ENCODE measurements at regions not wholly inside any gene's neighbourhood (a gene's known extent, or its start where the extent isn't known, plus 50 kb on each side); places are given as distances from the start of the nearest gene placed in this dataset.

DNA sequence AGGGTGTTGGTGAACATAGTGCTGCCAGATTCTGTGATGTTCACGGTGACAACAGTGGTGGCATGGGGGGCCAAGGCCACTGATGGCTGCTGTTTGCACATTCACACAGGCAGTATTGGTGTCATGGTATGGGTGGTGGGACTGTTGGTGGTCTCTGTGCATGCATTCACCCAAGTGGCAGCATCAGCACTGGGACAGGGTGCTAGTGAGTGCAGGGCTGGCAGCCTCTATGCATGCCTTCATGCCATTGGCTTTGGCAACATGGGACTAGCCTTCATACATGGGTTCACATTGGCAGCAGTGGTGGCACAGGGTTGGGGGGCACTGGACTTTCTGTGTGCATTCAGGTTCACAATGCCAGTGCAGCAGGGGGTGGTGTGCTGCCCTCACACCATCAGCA lies 489.7 kb upstream of the FGF16 start:
- no peak for TF ChIP-seq FOXP2 (optimal IDR thresholded peaks at IDR 0.05; ENCODE audit: control extremely low read depth, extremely low read length, insufficient read depth)
- no peak for TF ChIP-seq EZH2 (IDR thresholded peaks at IDR 0.05)
- no peak for TF ChIP-seq POLR2AphosphoS5 (IDR thresholded peaks at IDR 0.05; ENCODE audit: borderline replicate concordance, low read depth, low read length)
- H3K4me3 ChIP-seq: no peak overlapping the region
- no peak overlapping the region for H3K9ac ChIP-seq (ENCODE audit: insufficient read length)
- no peak for DNase-seq (ENCODE audit: low read depth, low spot score)
- H3K36me3 ChIP-seq (ENCODE audit: insufficient read depth, low read length): no peaks in the 10 kb centered on the region
- H3K9me3 ChIP-seq (ENCODE audit: low read depth, low read length): no peaks in the 10 kb centered on the region
- no peak overlapping the region for H3K27ac ChIP-seq

GRCh38 chrX:76971393-76972376 lies 475.5 kb upstream of the FGF16 start:
- H3K9me3 ChIP-seq (ENCODE audit: low read depth, low read length): no peaks in the 10 kb centered on the region
- no peak overlapping the region for H3K27ac ChIP-seq
- H3K4me3 ChIP-seq: no peak overlapping the region
- no peaks in the 10 kb centered on the region for H3K36me3 ChIP-seq (ENCODE audit: insufficient read depth, low read length)
- TF ChIP-seq FOXP2 (optimal IDR thresholded peaks at IDR 0.05; ENCODE audit: control extremely low read depth, extremely low read length, insufficient read depth): no peak
- no peak for TF ChIP-seq EZH2 (IDR thresholded peaks at IDR 0.05)
- TF ChIP-seq POLR2AphosphoS5 (IDR thresholded peaks at IDR 0.05; ENCODE audit: borderline replicate concordance, low read depth, low read length): no peak
- no peak for DNase-seq (ENCODE audit: low read depth, low spot score)
- no peak overlapping the region for H3K9ac ChIP-seq (ENCODE audit: insufficient read length)

DNA sequence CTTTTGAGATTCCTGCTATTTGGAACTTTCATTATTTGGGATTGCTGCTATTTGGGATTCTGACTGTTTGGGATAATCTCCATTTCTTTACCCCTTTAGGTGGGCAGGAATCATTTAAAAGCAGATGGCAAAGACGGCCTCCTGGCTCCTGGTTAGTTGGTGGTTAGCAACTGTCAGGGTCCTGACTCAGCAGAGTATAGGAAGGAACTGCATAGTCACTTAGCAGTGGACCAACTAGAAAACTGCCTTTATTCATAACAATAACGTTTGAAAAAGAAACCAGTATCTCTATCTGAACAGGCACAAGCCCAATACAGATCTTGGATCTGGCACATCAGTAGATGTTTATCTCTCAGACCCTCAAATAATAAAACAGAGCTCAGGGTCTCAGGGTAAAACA lies 469.7 kb upstream of the FGF16 start:
- no peak for DNase-seq (ENCODE audit: low read depth, low spot score)
- TF ChIP-seq POLR2AphosphoS5 (IDR thresholded peaks at IDR 0.05; ENCODE audit: borderline replicate concordance, low read depth, low read length) (no peak), FOXP2 (optimal IDR thresholded peaks at IDR 0.05; ENCODE audit: control extremely low read depth, extremely low read length, insufficient read depth) (no peak), EZH2 (IDR thresholded peaks at IDR 0.05) (no peak)

GRCh38 chrX:76987381-76987780 lies 459.8 kb upstream of the FGF16 start:
- TF ChIP-seq POLR2AphosphoS5 (IDR thresholded peaks at IDR 0.05; ENCODE audit: borderline replicate concordance, low read depth, low read length) (no peak), EZH2 (IDR thresholded peaks at IDR 0.05) (no peak), FOXP2 (optimal IDR thresholded peaks at IDR 0.05; ENCODE audit: control extremely low read depth, extremely low read length, insufficient read depth) (no peak)
- no peaks in the 10 kb centered on the region for H3K36me3 ChIP-seq (ENCODE audit: insufficient read depth, low read length)
- no peak for DNase-seq (ENCODE audit: low read depth, low spot score)
- no peak overlapping the region for H3K9ac ChIP-seq (ENCODE audit: insufficient read length)
- peaks cover 3% of the 10 kb centered on the region; the same call in 1 of the 2 replicates for H3K9me3 ChIP-seq (ENCODE audit: low read depth, low read length)
- H3K4me3 ChIP-seq: no peak overlapping the region
- no peak overlapping the region for H3K27ac ChIP-seq

More for the DNA sequence above, 469.7 kb upstream of the FGF16 start:
- no peak overlapping the region for H3K9ac ChIP-seq (ENCODE audit: insufficient read length)
- no peak overlapping the region for H3K27ac ChIP-seq
- no peak overlapping the region for H3K4me3 ChIP-seq
- no peaks in the 10 kb centered on the region for H3K9me3 ChIP-seq (ENCODE audit: low read depth, low read length)
- no peaks in the 10 kb centered on the region for H3K36me3 ChIP-seq (ENCODE audit: insufficient read depth, low read length)

DNA sequence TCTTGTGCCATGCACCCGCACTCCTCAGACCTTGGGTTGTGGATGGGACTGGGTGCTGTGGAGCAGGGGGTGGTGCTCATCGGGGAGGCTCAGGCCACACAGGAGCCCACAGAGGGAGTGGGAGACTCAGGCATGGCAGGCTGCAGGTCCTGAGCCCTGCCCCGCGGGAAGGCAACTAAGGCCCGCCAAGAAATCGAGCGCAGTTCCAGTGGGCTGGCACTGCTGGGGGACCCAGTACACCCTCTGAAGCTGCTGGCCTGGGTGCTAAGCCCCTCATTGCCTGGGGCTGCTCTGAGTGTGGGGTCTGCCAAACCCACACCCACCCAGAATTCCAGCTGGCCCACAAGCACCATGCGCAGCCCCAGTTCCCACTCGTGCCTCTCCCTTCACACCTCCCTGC lies 450.5 kb upstream of the FGF16 start:
- no peak overlapping the region for H3K9ac ChIP-seq (ENCODE audit: insufficient read length)

DNA sequence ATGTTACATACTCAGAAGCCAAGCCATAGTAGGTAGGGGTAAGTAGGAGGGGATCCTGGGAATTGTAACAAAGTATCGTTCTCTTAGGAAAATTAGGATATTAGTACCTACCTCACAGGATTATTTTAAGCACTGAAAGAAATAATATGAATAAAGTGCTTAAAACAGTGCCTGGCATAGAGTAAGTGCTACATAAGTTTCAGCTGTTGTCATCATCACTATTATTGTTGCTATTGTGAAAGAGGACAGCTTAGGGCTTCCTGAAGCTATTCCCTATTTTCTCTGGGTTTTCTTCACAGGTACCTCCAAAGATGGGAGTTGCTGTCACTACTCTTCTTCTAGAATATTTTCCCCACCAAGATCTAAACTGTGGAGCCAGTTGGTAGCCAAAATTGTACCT lies 443.7 kb upstream of the FGF16 start:
- Histone ChIP-seq H3K27ac (no peak overlapping the region), H3K9ac (ENCODE audit: insufficient read length) (no peak overlapping the region), H3K4me3 (no peak overlapping the region), H3K36me3 (ENCODE audit: insufficient read depth, low read length) (no peaks in the 10 kb centered on the region), H3K9me3 (ENCODE audit: low read depth, low read length) (no peaks in the 10 kb centered on the region)
- DNase-seq (ENCODE audit: low read depth, low spot score): no peak
- TF ChIP-seq FOXP2 (optimal IDR thresholded peaks at IDR 0.05; ENCODE audit: control extremely low read depth, extremely low read length, insufficient read depth) (no peak), POLR2AphosphoS5 (IDR thresholded peaks at IDR 0.05; ENCODE audit: borderline replicate concordance, low read depth, low read length) (no peak)

More for the DNA sequence above, 450.5 kb upstream of the FGF16 start:
- H3K27ac ChIP-seq: no peak overlapping the region
- TF ChIP-seq EZH2 (IDR thresholded peaks at IDR 0.05): no peak
- TF ChIP-seq FOXP2 (optimal IDR thresholded peaks at IDR 0.05; ENCODE audit: control extremely low read depth, extremely low read length, insufficient read depth): no peak
- TF ChIP-seq POLR2AphosphoS5 (IDR thresholded peaks at IDR 0.05; ENCODE audit: borderline replicate concordance, low read depth, low read length): no peak
- H3K9me3 ChIP-seq (ENCODE audit: low read depth, low read length): no peaks in the 10 kb centered on the region
- DNase-seq (ENCODE audit: low read depth, low spot score): no peak
- no peak overlapping the region for H3K4me3 ChIP-seq
- H3K36me3 ChIP-seq (ENCODE audit: insufficient read depth, low read length): no peaks in the 10 kb centered on the region

GRCh38 chrX:77003956-77004355 lies 443.2 kb upstream of the FGF16 start:
- no peaks in the 10 kb centered on the region for H3K36me3 ChIP-seq (ENCODE audit: insufficient read depth, low read length)
- no peak for DNase-seq (ENCODE audit: low read depth, low spot score)
- no peak overlapping the region for H3K27ac ChIP-seq
- H3K4me3 ChIP-seq: no peak overlapping the region
- no peak for TF ChIP-seq FOXP2 (optimal IDR thresholded peaks at IDR 0.05; ENCODE audit: control extremely low read depth, extremely low read length, insufficient read depth)
- no peak overlapping the region for H3K9ac ChIP-seq (ENCODE audit: insufficient read length)
- H3K9me3 ChIP-seq (ENCODE audit: low read depth, low read length): no peaks in the 10 kb centered on the region

DNA sequence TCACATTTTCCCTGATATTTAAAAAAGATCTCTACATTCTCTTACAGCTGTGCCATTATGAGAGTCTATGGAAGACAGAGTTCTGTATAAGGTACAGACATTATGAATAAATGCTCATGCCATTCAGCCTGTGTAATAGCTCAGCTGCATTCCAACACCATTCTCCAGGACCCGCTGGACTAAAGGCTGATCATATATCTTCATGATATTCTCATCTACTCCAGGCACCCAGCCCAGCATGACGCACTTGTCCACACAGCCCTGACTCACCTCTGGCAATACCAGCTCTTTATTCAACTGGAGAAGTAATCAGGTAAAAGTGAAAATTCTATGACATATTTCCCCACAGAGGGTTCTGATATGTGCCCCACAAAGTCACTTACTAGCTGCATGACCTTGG lies 437.5 kb upstream of the FGF16 start:
- H3K9me3 ChIP-seq (ENCODE audit: low read depth, low read length): no peaks in the 10 kb centered on the region
- no peak overlapping the region for H3K4me3 ChIP-seq
- DNase-seq (ENCODE audit: low read depth, low spot score): no peak
- no peak for TF ChIP-seq EZH2 (IDR thresholded peaks at IDR 0.05)
- no peak for TF ChIP-seq POLR2AphosphoS5 (IDR thresholded peaks at IDR 0.05; ENCODE audit: borderline replicate concordance, low read depth, low read length)
- TF ChIP-seq FOXP2 (optimal IDR thresholded peaks at IDR 0.05; ENCODE audit: control extremely low read depth, extremely low read length, insufficient read depth): no peak
- no peak overlapping the region for H3K27ac ChIP-seq
- H3K9ac ChIP-seq (ENCODE audit: insufficient read length): no peak overlapping the region
- H3K36me3 ChIP-seq (ENCODE audit: insufficient read depth, low read length): no peaks in the 10 kb centered on the region
